Renal pelvis (tissue), 1 donor: ENCODE measurements at regions not wholly inside any gene's neighbourhood (a gene's known extent, or its start where the extent isn't known, plus 50 kb on each side); places are given as distances from the start of the nearest gene placed in this dataset.
"Not testable (repeated sequence)": the region's sequence is repeated elsewhere in the genome, so short reads cannot be mapped to it uniquely, and the experiment has no call there.

Experiments used
- DNase-seq: peaks from one replicate; pipeline ENCODE4 v3.0.0-alpha.2; 2013

DNA sequence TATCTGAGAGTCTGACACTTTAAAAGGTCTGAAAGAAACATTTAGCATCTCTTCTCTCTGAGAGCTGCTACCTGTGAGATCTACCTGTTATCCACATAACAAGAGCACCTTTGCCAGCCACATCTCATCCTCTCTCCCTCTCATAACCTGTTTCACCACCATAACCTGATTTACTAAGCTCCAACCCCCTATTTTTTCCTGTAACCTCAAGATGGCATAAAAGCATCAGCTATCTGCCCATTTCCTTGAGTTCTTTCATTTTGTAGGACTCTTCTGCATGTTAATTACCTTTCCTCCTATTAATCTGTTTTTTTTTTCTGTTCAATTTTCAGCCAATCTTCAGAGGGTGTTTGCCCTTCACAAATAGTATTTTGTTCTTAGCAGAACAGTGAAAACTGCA is 136.5 kb upstream of the KCNK1 start:
- no peak for DNase-seq

DNA sequence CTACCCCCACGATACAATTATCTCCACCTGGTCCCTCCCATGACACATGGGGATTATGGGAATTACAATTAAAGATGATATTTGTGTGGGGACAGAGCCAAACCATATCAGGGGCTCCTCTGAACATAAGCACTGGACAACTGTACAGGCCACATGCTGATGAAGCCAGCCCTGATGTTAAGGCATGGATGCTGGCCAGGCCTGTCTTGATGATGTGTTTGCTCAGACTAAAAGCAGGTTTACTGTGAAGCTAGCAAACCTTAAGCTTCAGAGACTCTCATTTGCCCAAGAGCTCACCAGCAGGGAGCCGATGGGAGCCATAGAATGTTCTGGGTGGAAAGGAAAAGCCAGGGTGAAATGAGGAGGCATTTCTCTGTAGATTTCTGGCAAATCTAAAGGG is 135.3 kb upstream of the KCNK1 start:
- no peak for DNase-seq

DNA sequence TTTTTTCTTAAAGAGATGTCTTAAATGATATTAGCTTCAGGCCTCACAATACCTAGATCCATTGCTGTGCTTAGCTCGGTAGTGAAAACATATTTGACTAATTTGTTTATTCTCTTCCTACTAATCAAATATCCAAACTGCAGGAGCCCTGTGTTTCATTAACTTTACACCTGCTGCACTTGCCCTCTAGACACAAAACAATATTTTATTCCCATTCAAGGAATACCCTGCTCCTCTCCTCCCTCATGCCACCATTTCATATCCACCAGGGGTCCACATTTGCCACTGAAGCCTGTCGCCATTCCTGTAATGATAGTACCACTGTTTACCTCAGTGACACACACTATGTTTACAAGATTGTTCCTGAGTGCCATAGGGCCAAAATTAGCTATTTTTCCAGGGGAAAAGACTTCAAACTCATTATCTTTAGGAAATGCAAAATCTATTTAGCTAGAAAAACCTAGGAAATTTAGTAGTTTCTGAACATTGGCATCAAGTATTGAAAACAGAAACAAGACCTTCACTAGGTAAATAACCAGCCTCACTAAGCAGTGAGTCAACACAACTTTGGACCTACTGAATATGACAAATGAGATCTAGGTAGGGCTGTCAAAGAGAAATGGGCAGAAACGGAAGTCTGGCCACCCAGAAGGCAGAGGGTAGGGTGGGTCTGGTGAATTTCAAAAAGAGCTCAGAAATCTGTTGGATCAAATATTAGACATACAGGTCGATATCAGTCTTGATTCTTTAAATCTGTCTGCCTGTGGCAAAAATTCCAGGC is 134.6 kb upstream of the KCNK1 start:
- no peak for DNase-seq

DNA sequence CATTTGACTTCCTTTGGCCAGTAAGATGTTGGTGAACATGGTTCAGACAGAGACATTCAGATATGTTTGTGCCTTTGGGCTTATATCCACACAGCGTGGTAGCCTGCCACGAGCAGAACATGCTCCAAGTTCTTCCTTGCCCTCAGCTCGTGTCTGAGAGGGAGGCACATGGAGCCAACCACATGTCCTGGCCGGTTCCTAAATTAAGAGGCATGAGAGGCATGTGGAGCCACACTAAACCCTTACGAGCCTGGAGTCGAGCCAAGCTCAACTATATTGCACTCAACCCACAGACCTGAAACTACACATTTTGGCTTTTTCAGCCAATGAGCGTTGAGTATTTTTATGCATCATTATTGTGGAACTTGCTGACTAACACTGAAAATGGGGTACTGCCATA is 133.7 kb upstream of the KCNK1 start:
- DNase-seq = no peak

DNA sequence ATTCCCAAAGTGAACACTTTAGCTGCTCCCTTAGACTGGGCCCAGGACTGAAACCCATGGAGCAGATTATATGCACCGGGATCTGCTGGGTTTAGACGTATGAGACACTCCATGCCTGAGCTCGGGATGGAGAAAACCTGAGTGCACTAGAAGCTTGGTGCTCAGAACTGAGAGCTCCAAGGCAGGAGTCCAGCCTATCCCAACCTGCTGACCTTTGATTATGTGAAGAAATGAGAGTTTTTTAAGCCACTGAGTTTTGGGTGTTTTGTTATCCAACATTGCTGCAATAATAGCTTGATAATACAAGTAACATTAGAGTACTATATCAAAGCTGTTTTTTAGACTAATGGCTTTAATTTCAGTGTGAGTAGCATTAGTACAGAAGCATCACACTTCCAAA is 131.5 kb upstream of the KCNK1 start:
- DNase-seq = no peak

DNA sequence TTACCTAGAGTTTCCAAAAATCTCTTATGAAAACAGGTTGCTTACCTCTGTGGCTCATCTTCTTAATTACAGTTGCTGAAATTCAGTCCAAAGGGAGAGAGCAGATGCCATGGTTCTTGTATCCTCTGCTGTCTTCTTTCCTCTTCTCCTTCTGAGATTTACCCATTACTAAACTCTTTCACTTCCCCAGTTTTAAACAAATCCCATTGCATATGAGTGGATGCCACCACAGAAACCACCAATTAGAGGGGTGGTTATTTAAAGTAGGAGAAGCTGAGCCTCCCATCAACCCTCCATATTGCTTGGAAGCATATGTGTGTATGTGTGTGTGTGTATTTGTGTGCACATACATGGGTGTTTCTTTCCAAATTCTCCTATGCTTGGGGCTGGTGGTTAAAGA is 128.5 kb upstream of the KCNK1 start:
- DNase-seq = no peak

DNA sequence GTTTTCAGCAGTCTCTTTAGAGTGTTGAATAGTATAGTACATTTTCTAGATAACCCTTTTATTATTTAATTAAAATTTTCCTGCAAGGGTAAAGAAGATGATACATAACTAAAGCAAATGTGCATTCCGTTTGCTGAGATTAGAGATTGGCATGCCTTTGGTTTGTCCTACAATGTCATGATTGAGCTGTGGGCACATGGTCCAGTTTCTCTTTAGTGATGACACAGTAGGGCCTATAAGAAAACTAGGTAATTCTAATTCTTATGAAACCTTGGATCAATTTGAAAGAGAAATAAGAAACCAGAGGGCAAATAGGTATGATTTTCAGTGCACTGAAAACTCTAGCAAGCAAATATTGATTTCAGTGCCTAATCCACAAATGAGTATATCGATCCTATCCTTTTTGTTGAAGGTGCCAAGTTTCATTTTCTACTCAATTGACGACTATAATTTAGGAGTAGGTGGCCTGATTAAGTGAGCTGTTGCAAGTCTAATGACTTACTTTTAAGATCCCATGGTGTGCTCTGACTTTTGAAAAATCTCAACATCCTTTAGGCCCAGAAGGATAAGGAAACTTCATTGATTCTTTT is 128.0 kb upstream of the KCNK1 start:
- DNase-seq = no peak

DNA sequence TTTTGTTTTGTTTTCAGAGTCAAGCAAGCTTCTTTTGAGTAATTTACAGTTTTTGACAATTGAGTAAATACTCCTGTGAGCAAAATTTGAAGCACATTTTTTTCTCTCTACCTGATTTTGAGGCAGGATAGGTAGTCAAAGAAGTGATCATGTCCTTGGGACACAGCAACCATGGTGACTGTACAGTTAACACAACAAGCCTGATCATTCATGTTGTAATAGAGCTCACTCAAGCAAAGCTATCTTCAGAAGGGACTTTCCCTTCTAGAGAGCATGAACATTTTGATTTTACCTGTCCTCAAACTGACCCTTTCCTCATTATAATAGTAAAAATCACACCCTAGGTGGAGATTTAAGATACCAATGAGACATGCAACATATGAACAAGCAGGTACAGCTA is 126.5 kb upstream of the KCNK1 start:
- no peak for DNase-seq

DNA sequence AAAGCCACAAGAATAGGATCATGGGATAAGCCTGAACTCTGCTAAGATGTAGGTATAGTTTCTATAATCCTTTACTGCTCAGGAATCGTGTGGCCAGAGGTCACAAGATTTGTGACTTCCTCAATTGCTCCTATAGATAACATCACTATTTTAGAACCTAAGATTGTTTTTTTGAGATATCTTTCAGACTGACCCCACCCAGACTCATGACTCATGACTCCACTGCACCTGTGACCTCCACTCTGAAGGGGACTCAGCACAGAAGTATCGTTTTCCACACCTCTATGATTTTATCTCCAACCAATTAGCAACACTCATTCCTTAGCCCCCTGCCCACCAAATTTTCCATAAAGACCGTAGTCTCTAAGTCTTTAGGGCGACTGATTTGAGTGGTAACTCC is 124.5 kb upstream of the KCNK1 start:
- DNase-seq = no peak

DNA sequence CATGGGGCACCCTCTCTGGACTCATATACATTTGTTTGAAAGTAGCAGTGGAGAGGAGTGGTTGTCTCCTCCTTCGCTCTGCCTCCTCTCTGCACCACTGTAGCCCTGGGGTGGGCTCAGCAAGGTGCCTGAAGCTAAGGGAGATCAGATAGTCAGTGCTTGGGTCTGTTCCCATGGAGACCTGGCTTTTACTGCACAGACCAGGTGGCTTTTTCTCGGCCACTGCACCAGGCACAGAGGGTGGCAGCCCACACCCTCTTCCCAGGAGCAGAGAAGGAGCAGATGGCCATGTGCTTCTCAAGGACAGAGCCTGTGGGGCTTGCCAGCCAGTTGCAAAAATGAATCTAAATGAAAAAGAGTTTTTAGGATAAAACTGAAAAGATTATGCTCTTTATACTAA is 123.4 kb upstream of the KCNK1 start:
- no peak for DNase-seq

DNA sequence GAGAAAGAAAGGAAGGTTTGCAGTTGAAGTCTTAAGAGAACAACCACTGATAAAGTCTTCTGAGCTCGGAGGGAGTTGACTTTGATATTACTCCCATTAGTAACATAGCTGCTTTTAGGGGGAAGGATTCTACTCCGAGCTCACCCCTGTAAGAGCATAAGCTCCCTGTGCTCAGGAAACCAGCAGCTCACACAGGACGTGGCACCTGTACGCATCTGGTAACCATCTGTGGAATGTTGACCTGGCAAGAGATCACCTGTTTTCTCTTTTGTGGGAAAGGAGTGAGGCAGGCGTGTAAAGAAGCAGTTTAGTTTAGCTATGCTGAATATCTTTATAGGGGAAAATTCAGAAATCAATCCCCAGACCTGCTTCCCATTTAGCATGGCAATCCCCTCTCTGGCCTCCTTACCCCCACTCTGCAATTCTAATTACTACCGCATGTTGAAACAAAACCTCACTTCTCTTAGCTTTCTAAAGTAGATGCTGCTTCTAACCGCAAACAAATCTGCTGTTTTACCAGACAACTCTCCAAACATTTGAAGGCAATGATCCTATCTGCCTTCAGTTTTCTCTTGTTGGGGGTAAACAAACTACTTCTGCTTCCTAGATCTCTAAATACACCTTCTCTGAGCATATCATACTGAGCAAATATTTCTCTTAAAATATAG is 121.8 kb upstream of the KCNK1 start:
- no peak for DNase-seq

DNA sequence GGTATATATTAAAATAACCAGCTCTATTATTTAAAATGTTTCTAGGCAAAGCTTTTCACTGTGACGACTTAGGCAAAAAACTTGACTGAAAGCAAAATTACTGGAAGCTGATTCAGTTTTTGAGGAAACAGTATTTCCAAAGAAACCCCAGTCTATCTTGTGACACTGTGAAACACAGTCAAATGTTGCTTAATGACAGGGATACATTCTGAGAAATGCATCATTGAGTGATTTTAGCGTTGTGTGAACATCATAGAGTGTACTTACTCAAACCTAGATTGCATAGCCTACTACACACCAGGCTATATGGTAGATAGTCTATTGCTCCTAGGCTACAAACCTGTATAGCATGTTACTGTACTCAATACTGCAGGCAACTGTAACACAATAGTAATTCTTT is 116.9 kb upstream of the KCNK1 start:
- no peak for DNase-seq

DNA sequence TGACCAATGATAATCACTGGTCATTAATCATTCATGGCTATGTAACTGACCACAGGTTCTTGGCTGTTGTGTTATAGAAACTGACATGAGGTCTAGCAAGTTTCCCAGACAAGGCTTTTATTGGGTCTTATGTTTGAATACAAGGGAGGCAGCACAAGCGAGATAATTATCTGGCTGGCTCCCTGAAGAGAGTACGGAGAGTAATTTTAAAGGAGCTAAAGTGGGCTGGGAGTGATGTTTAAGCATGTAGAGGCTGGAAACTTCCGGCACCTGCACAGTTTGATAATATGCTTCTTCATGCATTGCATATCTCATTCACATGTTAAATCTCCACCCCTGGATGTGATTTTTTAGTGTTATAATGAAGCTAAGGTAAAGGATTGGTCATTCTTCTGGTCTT is 116.2 kb upstream of the KCNK1 start:
- no peak for DNase-seq

DNA sequence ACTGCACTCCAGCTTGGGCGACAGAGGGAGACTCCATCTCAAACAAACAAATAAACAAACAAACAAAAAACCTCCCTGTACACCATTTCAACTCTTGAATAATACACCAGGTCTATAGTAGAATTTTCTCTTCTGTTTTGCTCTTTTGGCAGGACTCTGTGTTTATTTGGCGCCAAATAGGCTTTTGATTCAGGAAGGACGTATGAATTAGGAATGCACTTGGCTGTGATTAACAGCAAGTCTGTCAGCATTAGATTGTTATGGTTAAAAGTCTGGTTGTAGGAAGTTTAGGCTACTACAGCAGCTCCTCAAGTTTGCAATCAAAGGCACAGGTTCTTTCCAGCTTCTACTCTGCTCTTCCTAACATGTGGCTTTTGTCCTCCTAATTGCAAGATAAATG is 113.8 kb upstream of the KCNK1 start:
- no peak for DNase-seq

DNA sequence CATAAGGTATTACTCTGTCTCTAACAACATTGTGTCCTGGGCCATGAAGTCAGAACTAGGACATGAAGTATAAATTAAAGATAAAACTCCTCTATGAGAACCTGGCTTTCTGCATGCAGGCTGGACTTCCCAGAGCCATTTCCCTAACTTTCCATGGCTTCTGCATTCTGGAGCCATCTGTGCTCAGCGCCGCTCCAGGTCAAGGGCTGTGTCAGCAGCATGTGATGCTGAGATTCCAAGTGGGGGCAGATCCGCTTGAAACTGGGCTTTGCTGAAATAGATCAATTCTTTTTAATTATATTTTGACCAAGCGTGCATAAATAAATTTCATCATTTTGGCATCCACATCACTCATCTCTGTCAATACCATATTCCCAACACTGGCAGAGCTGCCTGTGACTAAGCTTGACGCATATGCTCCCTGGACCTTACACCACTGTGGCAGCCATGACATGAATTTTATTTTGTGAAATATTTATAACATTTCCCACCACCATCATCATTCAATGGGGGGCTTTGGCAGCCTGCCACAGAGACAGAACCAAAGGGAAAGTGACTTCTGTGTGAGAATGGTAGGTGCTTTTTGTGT is 110.4 kb upstream of the KCNK1 start:
- no peak for DNase-seq

DNA sequence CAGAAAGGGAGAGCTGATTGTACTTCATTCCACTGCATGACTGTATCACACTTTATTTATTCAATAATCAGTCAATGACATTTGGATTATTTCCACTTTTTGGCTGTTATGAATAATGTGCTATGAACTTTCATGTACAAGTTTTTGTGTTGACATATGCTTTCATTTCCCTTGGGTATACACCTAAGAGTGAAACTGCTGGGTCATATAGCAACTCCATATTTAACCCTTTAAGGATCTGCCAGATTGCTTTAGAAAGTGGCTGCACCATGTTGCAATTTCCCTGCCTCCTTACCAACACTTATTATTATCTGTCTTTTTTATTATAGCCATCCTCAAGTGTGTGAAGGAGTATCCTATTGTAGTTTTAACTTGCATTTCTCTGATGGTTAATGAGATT is 108.8 kb upstream of the KCNK1 start:
- no peak for DNase-seq

DNA sequence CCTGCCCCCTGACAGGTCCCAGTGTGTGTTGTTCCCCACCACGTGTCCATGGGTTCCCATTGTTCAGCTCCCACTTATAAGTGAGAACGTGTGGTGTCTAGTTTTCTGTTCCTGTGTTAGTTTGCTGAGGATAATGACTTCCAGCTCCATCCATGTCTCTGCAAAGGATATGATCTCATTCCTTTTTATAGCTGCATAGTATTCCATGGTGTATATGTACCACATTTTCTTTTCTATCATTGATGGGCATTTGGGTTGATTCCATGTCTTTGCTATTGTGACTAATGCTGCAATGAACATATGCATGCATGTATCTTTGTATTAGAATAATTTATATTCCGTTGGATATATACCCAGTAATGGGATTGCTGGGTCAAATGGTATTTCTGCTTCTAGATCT is 108.0 kb upstream of the KCNK1 start:
- not testable (repeated sequence) for DNase-seq

DNA sequence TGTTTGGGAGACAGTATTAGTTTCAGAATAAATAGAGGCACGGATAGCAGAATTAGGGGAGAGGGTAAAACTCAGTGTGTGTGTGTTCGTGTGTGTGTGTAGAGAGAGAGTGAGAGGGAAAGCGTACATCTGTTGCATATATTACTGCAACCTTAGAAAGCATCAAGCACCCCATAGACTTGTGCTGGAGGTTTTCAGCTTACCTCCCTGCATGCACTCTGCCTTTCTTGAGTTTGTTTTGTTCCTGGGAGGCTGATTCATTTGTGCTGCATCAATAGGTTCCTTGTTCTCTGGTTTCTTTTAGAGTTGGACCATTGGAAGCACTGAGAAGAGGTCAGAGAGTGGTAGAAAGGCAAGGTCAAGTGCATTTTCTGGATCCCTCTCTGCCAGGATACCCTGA is 104.4 kb upstream of the KCNK1 start:
- DNase-seq = no peak

DNA sequence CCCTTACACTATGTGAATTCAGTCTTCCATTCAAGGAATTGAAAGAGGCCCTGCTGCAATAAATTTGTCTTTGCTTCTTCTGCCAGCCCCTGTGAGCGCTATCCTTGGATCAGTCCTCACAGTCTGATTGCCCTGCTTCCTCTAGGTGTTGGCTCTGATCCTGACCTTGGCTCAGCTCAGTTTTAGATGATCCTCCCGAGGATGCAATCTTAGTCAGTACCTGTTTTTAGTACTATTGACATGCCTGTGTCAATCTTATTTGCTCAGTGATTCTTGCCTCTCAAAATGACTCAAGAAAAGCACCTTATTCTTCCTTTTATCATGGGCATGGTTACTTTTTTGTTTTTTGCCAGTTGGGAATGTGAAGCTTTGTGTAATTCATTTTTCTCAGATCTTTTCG is 101.4 kb upstream of the KCNK1 start:
- no peak for DNase-seq

DNA sequence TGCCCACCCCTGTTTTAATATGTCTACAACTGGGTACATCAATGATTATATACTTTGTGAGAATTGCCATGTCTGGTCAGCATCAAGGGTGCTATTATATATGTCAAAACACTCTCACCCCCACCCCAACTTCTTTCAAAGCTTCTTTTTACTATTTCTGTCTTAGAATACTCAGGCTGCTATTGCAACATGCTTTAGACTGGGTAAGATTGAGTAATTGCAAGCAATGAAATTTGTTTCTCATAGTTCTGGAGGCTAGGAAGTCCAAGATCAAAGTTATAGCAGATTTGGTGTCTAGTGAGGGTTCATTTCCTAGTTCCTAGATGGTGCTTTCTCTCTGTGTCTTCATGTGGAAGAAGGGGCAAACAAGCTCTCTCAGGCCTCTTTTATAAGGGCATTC is 100.5 kb upstream of the KCNK1 start:
- no peak for DNase-seq

DNA sequence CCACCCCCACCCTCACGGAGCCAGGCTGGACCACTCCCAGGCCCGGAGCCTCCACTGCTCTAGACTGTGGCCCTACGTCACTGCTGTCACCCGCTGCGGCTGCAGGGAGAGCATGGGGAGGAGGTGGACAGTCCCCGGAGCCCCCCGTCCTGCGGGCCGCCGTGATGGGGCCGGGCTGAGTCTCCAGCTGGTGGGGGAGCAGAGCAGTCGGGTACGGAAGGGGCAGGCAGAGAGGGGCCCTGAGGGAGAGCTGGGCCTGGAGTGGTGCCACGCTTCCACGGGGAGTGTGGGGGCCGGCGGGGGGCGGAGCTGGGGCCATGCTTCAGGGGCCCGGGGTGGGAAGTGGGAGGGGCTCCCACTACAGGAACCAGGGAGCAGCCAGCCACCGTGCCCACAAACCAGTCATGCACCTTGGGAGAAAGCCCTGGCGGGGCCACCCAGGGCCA is 98.9 kb upstream of the KCNK1 start:
- no peak for DNase-seq

DNA sequence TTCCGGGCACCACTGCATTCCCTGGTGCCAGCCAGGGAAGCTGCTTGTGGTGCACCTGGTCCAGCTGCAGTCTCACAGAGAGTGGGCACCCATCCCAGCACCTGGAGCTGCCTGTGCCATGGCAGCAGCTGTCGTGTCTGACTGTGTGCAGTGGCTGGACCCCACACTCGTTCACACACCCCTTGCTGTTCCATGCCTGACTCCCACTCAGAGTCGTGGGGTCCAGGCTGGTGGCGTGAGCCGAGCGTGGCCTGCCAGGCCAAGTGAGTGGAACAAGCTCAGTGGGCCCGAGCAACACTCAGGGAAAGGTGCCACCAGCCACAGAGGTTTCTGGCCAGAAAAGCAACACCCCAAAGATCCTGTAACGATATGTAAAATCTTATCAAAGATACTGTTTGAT is 97.2 kb upstream of the KCNK1 start:
- no peak for DNase-seq

DNA sequence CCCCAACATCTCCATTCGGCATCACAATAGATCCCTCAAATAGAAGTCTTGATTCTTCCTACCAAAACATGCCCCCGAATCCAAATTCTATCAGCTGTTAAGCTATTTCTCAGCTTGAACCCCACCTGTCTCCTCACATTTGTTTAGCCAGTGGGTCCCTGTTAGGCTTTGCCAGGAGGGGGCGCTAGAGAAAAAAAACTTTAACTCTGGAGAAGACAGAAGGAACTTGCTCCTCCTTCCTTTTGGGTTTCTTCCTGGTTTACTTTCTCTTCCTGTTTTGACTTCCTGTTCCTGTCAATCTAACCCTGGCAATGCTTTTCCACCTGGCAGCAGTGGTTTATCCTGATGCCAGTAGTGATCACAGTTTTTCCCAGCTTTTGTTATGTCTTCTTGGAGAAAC is 95.6 kb upstream of the KCNK1 start:
- no peak for DNase-seq
